GM12892 (cell line): ENCODE measurements at regions not wholly inside any gene's neighbourhood (a gene's known extent, or its start where the extent isn't known, plus 50 kb on each side); places are given as distances from the start of the nearest gene placed in this dataset.

Source experiments
- POLR2A ChIP-seq: IDR thresholded peaks from 2 replicates; pipeline ENCODE4 v1.6.1; 2011; ENCODE audit warnings: low read depth, low read length, control low read depth
- POLR2AphosphoS5 ChIP-seq: IDR thresholded peaks from 2 replicates; pipeline ENCODE4 v1.6.1; 2011; ENCODE audit warnings: low read depth, low read length, control low read depth

- no peak for TF ChIP-seq POLR2A
- no peak for TF ChIP-seq POLR2AphosphoS5
Observed at GRCh38 chr3:190194506-190194905, 73.8 kb upstream of the P3H2 start.
